ENCODE measurements at regions not wholly inside any gene's neighbourhood (a gene's known extent, or its start where the extent isn't known, plus 50 kb on each side); places are given as distances from the start of the nearest gene placed in this dataset.

GRCh38 chr10:130655313-130656186 lies 519.4 kb downstream of the GLRX3 start:
- no peak overlapping the region for H3K23ac ChIP-seq (ENCODE audit: insufficient read length, low read depth, low read length)
- no peak overlapping the region for H2BK5ac ChIP-seq (ENCODE audit: insufficient read length, low read length)
- H3K4me3 Mint-ChIP-seq: no peak overlapping the region
- H4K5ac ChIP-seq (ENCODE audit: insufficient read length, low read depth, low read length): no peak overlapping the region
- peaks cover 4% of the 10 kb centered on the region; the same call in 1 of the 2 replicates for H3K27me3 Mint-ChIP-seq (ENCODE audit: low read depth)
- H3K9me3 ChIP-seq (ENCODE audit: control insufficient read depth, low read depth, low read length): no peaks in the 10 kb centered on the region
- no peaks in the 10 kb centered on the region for H3K79me1 ChIP-seq (ENCODE audit: insufficient read depth, low read depth, low read length, poor library complexity, severe bottlenecking)
- no peak overlapping the region for H2BK15ac ChIP-seq (ENCODE audit: low read depth, low read length)
- H3K36me3 Mint-ChIP-seq (ENCODE audit: insufficient read depth in 1 of 3, low read depth in 3 of 3): no peaks in the 10 kb centered on the region; a peak in 2 of 7 replicates
- H3K9me3 Mint-ChIP-seq: no peaks in the 10 kb centered on the region; a peak in 1 of 5 replicates
- H3K27me3 ChIP-seq (ENCODE audit: insufficient read depth, low read length): no peaks in the 10 kb centered on the region
- 0 out of 2 replicates have a peak overlapping the region, but pooled peaks have one; percentile 45 for H3K14ac ChIP-seq (ENCODE audit: insufficient read depth, low read length)
- no peaks in the 10 kb centered on the region for H3K23me2 ChIP-seq (ENCODE audit: insufficient read length, low read depth, low read length, poor library complexity, severe bottlenecking)
- no peak overlapping the region for H3T11ph ChIP-seq (ENCODE audit: low read length)
- no CpG with 5 or more reads among the region's 31 CpGs for WGBS (ENCODE audit: extremely low coverage, insufficient read length, low lambda C conversion rate)
- peaks cover 0 to 10% of the 10 kb centered on the region in 2 experiments; a peak in 2 of 4 replicates for H3K4me1 Mint-ChIP-seq
- no peak overlapping the region for H4K91ac ChIP-seq (ENCODE audit: insufficient read length, low read depth, low read length)
- H4K8ac ChIP-seq (replicated peaks; ENCODE audit: insufficient read length, low read depth, low read length): no peak overlapping the region
- H3K18ac ChIP-seq (ENCODE audit: insufficient read length, low read depth, low read length): no peak overlapping the region
- TF ChIP-seq, protein P1, sequence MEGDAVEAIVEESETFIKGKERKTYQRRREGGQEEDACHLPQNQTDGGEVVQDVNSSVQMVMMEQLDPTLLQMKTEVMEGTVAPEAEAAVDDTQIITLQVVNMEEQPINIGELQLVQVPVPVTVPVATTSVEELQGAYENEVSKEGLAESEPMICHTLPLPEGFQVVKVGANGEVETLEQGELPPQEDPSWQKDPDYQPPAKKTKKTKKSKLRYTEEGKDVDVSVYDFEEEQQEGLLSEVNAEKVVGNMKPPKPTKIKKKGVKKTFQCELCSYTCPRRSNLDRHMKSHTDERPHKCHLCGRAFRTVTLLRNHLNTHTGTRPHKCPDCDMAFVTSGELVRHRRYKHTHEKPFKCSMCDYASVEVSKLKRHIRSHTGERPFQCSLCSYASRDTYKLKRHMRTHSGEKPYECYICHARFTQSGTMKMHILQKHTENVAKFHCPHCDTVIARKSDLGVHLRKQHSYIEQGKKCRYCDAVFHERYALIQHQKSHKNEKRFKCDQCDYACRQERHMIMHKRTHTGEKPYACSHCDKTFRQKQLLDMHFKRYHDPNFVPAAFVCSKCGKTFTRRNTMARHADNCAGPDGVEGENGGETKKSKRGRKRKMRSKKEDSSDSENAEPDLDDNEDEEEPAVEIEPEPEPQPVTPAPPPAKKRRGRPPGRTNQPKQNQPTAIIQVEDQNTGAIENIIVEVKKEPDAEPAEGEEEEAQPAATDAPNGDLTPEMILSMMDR (conservative IDR thresholded peaks at IDR 0.05): no peak
- no peaks in the 10 kb centered on the region for H3K79me2 ChIP-seq (ENCODE audit: insufficient read depth, low read length)
- H3K9ac ChIP-seq (ENCODE audit: extremely low read depth, insufficient read length, low read length): no peak overlapping the region
- H3K56ac ChIP-seq (ENCODE audit: insufficient read length, low read depth, low read length): no peak overlapping the region
- DNase-seq: no peak
- H2AK5ac ChIP-seq (ENCODE audit: insufficient read length, low read length): no peak overlapping the region
- no peak overlapping the region for H2BK12ac ChIP-seq (ENCODE audit: insufficient read length, low read depth, low read length)
- no peak overlapping the region for H2BK120ac ChIP-seq (ENCODE audit: low read depth, low read length, poor library complexity, severe bottlenecking)
- no peak overlapping the region for H2AFZ ChIP-seq (ENCODE audit: low read length)
- H3K4ac ChIP-seq (ENCODE audit: low read depth, low read length): no peak overlapping the region
- no peak overlapping the region for H3K27ac ChIP-seq (ENCODE audit: insufficient read length, low read depth, low read length)
- no peaks in the 10 kb centered on the region; the same call in 1 of the 2 replicates for H3K4me1 ChIP-seq (ENCODE audit: insufficient read depth, low read length)
- H2BK20ac ChIP-seq (ENCODE audit: low read depth, low read length, poor library complexity, severe bottlenecking): no peak overlapping the region
- H3K27ac Mint-ChIP-seq: no peak overlapping the region; a peak in 1 of 7 replicates
- no peak overlapping the region for H3K4me2 ChIP-seq (ENCODE audit: insufficient read depth, insufficient read length, low read length)
- no peaks in the 10 kb centered on the region for H4K20me1 ChIP-seq (ENCODE audit: control insufficient read depth, insufficient read depth, insufficient read length)

Data from H9 (cell line).